Gastrocnemius medialis (tissue), 4 donors: ENCODE measurements at regions not wholly inside any gene's neighbourhood (a gene's known extent, or its start where the extent isn't known, plus 50 kb on each side); places are given as distances from the start of the nearest gene placed in this dataset.

Experiments used
- CTCF ChIP-seq, 5 experiments: fragments of 450-650 bp in 3 of 5; fragments of 200-600 bp in 2 of 5; sonication (generic) in 2 of 5; IDR thresholded peaks in 4 of 5; conservative IDR thresholded peaks in 1 of 5; 1 replicate in 4 of 5; 2 replicates in 1 of 5; pipeline ENCODE4 v1.5.1; 2016 to 2019; ENCODE audit warnings: antibody characterized with exemption in 5 of 5, mild to moderate bottlenecking in 3 of 5, moderate library complexity in 3 of 5
- POLR2A ChIP-seq, 2 donors: fragments of 450-650 bp; IDR thresholded peaks; one replicate each; pipeline ENCODE4 v1.6.1; 2017; ENCODE audit warnings: antibody characterized with exemption in 2 of 2, mild to moderate bottlenecking in 2 of 2, moderate library complexity in 2 of 2

- TF ChIP-seq CTCF (IDR thresholded peaks at IDR 0.05 in 4 of 5, conservative IDR thresholded peaks at IDR 0.05 in 1 of 5) (no peak), POLR2A (IDR thresholded peaks at IDR 0.05) (no peak)
Measured at GRCh38 chr16:66069587-66069986, 296.9 kb upstream of the CDH5 start.
